HepG2 (cell line): ENCODE measurements at regions not wholly inside any gene's neighbourhood (a gene's known extent, or its start where the extent isn't known, plus 50 kb on each side); places are given as distances from the start of the nearest gene placed in this dataset.

Experiments
- CEBPB ChIP-seq: IDR thresholded peaks from 2 replicates; pipeline ENCODE4 v1.6.1; 2011; ENCODE audit warnings: low read depth, low read length, improper control_type of control experiment, borderline replicate concordance
- EHMT2 ChIP-seq: fragments of 200-600 bp; sonication (generic); IDR thresholded peaks from 2 replicates; pipeline ENCODE4 v1.7.0; 2017; ENCODE audit warnings: antibody characterized with exemption, low read depth, low read length, borderline replicate concordance
- EP300 ChIP-seq, 3 experiments: sonication (generic) in 1 of 3; formaldehyde crosslinking in 1 of 3; IDR thresholded peaks; 2 replicates each; pipeline versions ENCODE4 v1.5.1 to v1.6.1; 2011 to 2020; ENCODE audit warnings: low read depth in 2 of 3, low read length in 2 of 3, borderline replicate concordance in 1 of 3, improper control_type of control experiment in 1 of 3, mild to moderate bottlenecking in 1 of 3, missing genetic modification reagents in 1 of 3, moderate library complexity in 1 of 3
- HDAC2 ChIP-seq: sonication (generic); formaldehyde crosslinking; IDR thresholded peaks from 2 replicates; pipeline ENCODE4 v1.4.0; 2020; ENCODE audit warnings: missing genetic modification reagents
- RCOR2 ChIP-seq: IDR thresholded peaks from 2 replicates; pipeline ENCODE4 v1.6.1; 2016; ENCODE audit warnings: missing biosample characterization, missing genetic modification reagents
- TGIF2 ChIP-seq: IDR thresholded peaks from 2 replicates; pipeline ENCODE4 v1.6.1; 2016; ENCODE audit warnings: control low read depth, missing compliant biosample characterization
- ZBTB40 ChIP-seq, 2 experiments: fragments of 450-650 bp in 1 of 2; sonication (generic) in 1 of 2; formaldehyde crosslinking in 1 of 2; IDR thresholded peaks; 2 replicates each; pipeline versions ENCODE4 v1.6.1 to v1.8.0; 2016 to 2022; ENCODE audit warnings: antibody characterized with exemption in 1 of 2, mild to moderate bottlenecking in 1 of 2, missing genetic modification reagents in 1 of 2

- TF ChIP-seq ZBTB40 (IDR thresholded peaks at IDR 0.05) = no peak
- no peak for TF ChIP-seq ZBTB40 (CRISPR knock-in tag; IDR thresholded peaks at IDR 0.05)
- TF ChIP-seq TGIF2 (CRISPR knock-in tag) = no peak
- TF ChIP-seq RCOR2 (CRISPR knock-in tag) = no peak
- TF ChIP-seq EHMT2 = no peak
- no peak for TF ChIP-seq EP300 (IDR thresholded peaks at IDR 0.05; ENCODE audit: low read depth in 2 of 2, low read length in 2 of 2)
- no peak for TF ChIP-seq EP300 (CRISPR knock-in tag; IDR thresholded peaks at IDR 0.05; ENCODE audit: borderline replicate concordance)
- no peak for TF ChIP-seq CEBPB
- no peak for TF ChIP-seq HDAC2 (CRISPR knock-in tag)
Observed at GRCh38 chr6:18600255-18600654, 213.1 kb downstream of the RNF144B start.
